Neuronal stem cell (in vitro differentiated cells): ENCODE measurements at regions not wholly inside any gene's neighbourhood (a gene's known extent, or its start where the extent isn't known, plus 50 kb on each side); places are given as distances from the start of the nearest gene placed in this dataset.

ENCODE experiments used
- DNase-seq: peaks from one replicate; pipeline ENCODE4 v3.0.0-alpha.2; 2013; ENCODE audit warnings: low spot score
- H2AFZ ChIP-seq: one replicate; pipeline ENCODE4 v1.6.1; 2013; ENCODE audit warnings: mild to moderate bottlenecking, low read length, inconsistent platforms
- H2AK5ac ChIP-seq: 2 replicates; pipeline ENCODE4 v1.6.1; 2013; ENCODE audit warnings: low read depth, mild to moderate bottlenecking, inconsistent platforms, low read length, moderate library complexity, mixed read lengths
- H2BK120ac ChIP-seq: 2 replicates; pipeline ENCODE4 v1.6.1; 2013; ENCODE audit warnings: low read depth, mild to moderate bottlenecking, inconsistent platforms, low read length, moderate library complexity, mixed read lengths
- H2BK12ac ChIP-seq: one replicate; pipeline ENCODE4 v1.6.1; 2013; ENCODE audit warnings: low read length, inconsistent platforms
- H2BK15ac ChIP-seq: 2 replicates; pipeline ENCODE4 v1.6.1; 2013; ENCODE audit warnings: mild to moderate bottlenecking, low read length, inconsistent platforms, mixed read lengths
- H2BK5ac ChIP-seq: one replicate; pipeline ENCODE4 v1.6.1; 2013; ENCODE audit warnings: inconsistent platforms, mild to moderate bottlenecking, low read length, moderate library complexity
- H3K14ac ChIP-seq: one replicate; pipeline ENCODE4 v1.6.1; 2013; ENCODE audit warnings: low read length, inconsistent platforms
- H3K18ac ChIP-seq: 2 replicates; pipeline ENCODE4 v1.6.1; 2013; ENCODE audit warnings: low read length, inconsistent platforms
- H3K23ac ChIP-seq: 2 replicates; pipeline ENCODE4 v1.6.1; 2013; ENCODE audit warnings: low read depth, mild to moderate bottlenecking, mixed read lengths, low read length, inconsistent platforms; ENCODE audit not compliant: poor library complexity
- H3K27ac ChIP-seq: replicated peaks from 3 replicates; pipeline ENCODE4 v1.5.1; 2013; ENCODE audit warnings: low read length, inconsistent platforms
- H3K27me3 ChIP-seq, 3 experiments: 2 replicates each; pipeline ENCODE4 v1.6.1; 2013; ENCODE audit warnings: low read length in 3 of 3, mild to moderate bottlenecking in 2 of 3, inconsistent platforms in 1 of 3, low read depth in 1 of 3, mixed read lengths in 1 of 3, moderate library complexity in 1 of 3; ENCODE audit not compliant: control insufficient read depth in 3 of 3, insufficient read depth in 3 of 3
- H3K36me3 ChIP-seq, 2 donors: replicated peaks in 1 of 2; 2 replicates each; pipeline ENCODE4 v1.6.1; 2013; ENCODE audit warnings: low read length in 2 of 2; ENCODE audit not compliant: control insufficient read depth in 2 of 2, insufficient read depth in 2 of 2
- H3K4ac ChIP-seq: 2 replicates; pipeline ENCODE4 v1.6.1; 2013; ENCODE audit warnings: inconsistent platforms, mild to moderate bottlenecking, low read length, moderate library complexity
- H3K4me1 ChIP-seq, 2 donors: 1 replicate in 1 of 2; 2 replicates in 1 of 2; pipeline ENCODE4 v1.6.1; 2013; ENCODE audit warnings: low read length in 2 of 2, low read depth in 1 of 2; ENCODE audit not compliant: control insufficient read depth in 2 of 2, insufficient read depth in 1 of 2
- H3K4me2 ChIP-seq: one replicate; pipeline ENCODE4 v1.6.1; 2013; ENCODE audit warnings: mild to moderate bottlenecking, low read length, inconsistent platforms; ENCODE audit not compliant: insufficient read depth, poor library complexity, severe bottlenecking
- H3K4me3 ChIP-seq, 2 donors: 2 replicates each; pipeline ENCODE4 v1.5.1; 2013; ENCODE audit warnings: low read length in 2 of 2, mild to moderate bottlenecking in 2 of 2, inconsistent platforms in 1 of 2, moderate library complexity in 1 of 2
- H3K79me1 ChIP-seq: one replicate; pipeline ENCODE4 v1.6.1; 2013; ENCODE audit warnings: low read depth, mild to moderate bottlenecking, inconsistent platforms, low read length, moderate library complexity
- H3K9ac ChIP-seq: one replicate; pipeline ENCODE4 v1.6.1; 2013; ENCODE audit warnings: mild to moderate bottlenecking, low read depth, low read length, inconsistent platforms; ENCODE audit not compliant: poor library complexity
- H3K9me3 ChIP-seq, 2 donors: replicated peaks in 1 of 2; 2 replicates each; pipeline versions ENCODE3 to v1.6.1; 2013; ENCODE audit warnings: low read length in 2 of 2, mild to moderate bottlenecking in 2 of 2, inconsistent platforms in 1 of 2, low read depth in 1 of 2, mixed read lengths in 1 of 2, moderate library complexity in 1 of 2; ENCODE audit not compliant: control insufficient read depth in 2 of 2, insufficient read depth in 1 of 2
- H4K8ac ChIP-seq: one replicate; pipeline ENCODE4 v1.6.1; 2013; ENCODE audit warnings: low read depth, mild to moderate bottlenecking, inconsistent platforms, low read length, moderate library complexity
- H4K91ac ChIP-seq: one replicate; pipeline ENCODE4 v1.6.1; 2013; ENCODE audit warnings: low read length, low read depth, mild to moderate bottlenecking, inconsistent platforms; ENCODE audit not compliant: poor library complexity
- WGBS, 2 donors: extraction: QIAGEN DNeasy Blood & Tissue Kit; methylation state at CpG; one replicate each; pipeline ENCODE4 v1.1.7; 2013; ENCODE audit warnings: missing lambda C conversion rate in 2 of 2, mixed read lengths in 1 of 2; ENCODE audit not compliant: insufficient read length in 2 of 2, insufficient replicate concordance in 1 of 2; ENCODE audit errors: extremely low coverage in 2 of 2; 5-methylcytosine and 5-hydroxymethylcytosine counted together

DNA sequence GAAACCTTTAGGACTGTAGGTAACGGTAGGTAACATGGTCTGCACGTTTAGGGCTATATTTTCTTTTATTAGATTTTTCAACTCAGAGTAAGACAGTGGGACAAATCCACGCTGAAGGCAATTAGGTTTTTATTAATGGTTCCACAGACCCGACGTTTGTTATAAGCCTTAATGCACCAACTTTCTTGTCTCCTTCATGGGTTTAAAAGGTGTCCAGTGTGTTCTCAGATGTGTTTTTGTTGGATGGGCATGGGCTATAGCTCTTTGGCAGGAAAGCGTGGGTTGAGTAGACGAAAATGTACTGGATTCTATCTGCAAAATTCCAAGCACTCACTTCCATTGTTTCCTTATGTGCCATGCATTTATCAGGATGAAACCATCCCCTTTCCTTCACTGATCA lies 88.0 kb upstream of the SIM2 start:
- Histone ChIP-seq H2AK5ac (no peak overlapping the region), H2BK5ac (no peak overlapping the region), H3K23ac (no peak overlapping the region), H3K4me2 (no peak overlapping the region), H2BK120ac (no peak overlapping the region), H4K91ac (no peak overlapping the region), H3K4me1 (peaks cover 0 to 5% of the 10 kb centered on the region in 2 donors), H2BK15ac (no peak overlapping the region), H3K4ac (no peak overlapping the region), H3K27ac (no peak overlapping the region), H2AFZ (no peak overlapping the region), H3K14ac (no peak overlapping the region), H3K9ac (no peak overlapping the region), H3K79me1 (no peaks in the 10 kb centered on the region), H4K8ac (no peak overlapping the region), H2BK12ac (no peak overlapping the region), H3K9me3 (peaks cover 0 to 3% of the 10 kb centered on the region in 2 donors), H3K36me3 (no peaks in the 10 kb centered on the region), H3K18ac (no peak overlapping the region), H3K27me3 (peaks cover 0 to 8% (median 0%) of the 10 kb centered on the region in 3 experiments), H3K4me3 (no peak overlapping the region)
- DNase-seq, result no peak
- WGBS, 2 donors, result no CpG with 5 or more reads among the region's 7 CpGs

DNA sequence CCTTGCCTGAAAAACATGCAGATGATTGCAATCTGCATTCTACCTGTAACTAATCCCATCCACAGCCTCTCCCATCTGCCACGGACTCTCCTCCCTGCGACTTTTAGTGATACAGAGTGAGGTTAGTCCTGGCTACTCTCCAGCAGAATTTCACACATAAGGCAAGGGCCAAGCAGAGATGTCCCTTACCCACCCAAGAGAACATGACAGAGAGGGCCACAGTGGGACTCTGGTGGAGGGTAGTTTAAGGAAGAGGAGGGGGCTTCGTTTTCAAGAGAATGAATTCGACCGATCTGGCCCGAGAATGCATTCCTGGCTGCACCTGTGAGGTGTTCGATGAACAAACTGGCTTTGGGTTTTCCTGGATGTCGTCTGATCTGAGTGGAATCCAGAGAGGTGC lies 87.5 kb upstream of the SIM2 start:
- Histone ChIP-seq H2AK5ac (no peak overlapping the region), H3K27me3 (peaks cover 0 to 8% (median 0%) of the 10 kb centered on the region in 3 experiments), H3K4me3 (no peak overlapping the region), H2AFZ (no peak overlapping the region), H3K4me1 (peaks cover 0 to 2% of the 10 kb centered on the region in 2 donors), H3K4me2 (no peak overlapping the region), H3K4ac (no peak overlapping the region), H3K23ac (no peak overlapping the region), H2BK5ac (no peak overlapping the region), H2BK120ac (no peak overlapping the region), H4K91ac (no peak overlapping the region), H3K79me1 (no peaks in the 10 kb centered on the region), H3K9me3 (peaks cover 0 to 3% of the 10 kb centered on the region in 2 donors), H2BK12ac (no peak overlapping the region), H3K27ac (no peak overlapping the region), H3K9ac (no peak overlapping the region), H2BK15ac (no peak overlapping the region), H3K36me3 (no peaks in the 10 kb centered on the region), H4K8ac (no peak overlapping the region), H3K14ac (no peak overlapping the region), H3K18ac (no peak overlapping the region)
- no CpG with 5 or more reads among the region's 8 CpGs for WGBS, 2 donors
- no peak for DNase-seq

DNA sequence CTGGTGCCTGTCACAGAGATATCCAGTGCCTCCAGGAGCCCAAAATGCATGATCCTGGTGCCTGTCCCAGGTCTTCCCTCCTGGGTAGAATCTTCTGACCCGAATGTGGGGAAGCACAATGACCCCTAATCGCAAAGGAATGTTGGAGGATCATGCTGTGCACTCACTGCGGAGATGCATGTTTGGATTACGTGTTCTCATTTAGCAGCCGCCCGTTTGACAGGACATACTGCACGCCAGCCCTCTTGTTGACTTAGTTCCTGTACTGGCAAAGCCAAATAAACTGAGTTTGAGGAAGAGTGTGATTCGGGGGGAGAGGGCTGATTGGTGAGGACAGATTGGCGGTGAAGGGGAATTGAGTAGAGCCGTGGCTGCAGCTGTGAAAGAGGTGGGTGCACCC lies 85.9 kb upstream of the SIM2 start:
- Histone ChIP-seq H3K4me3 (no peak overlapping the region), H3K27me3 (peaks cover 0 to 8% (median 0%) of the 10 kb centered on the region in 3 experiments), H3K4me2 (no peak overlapping the region), H2BK12ac (no peak overlapping the region), H3K4me1 (no peaks in the 10 kb centered on the region), H3K36me3 (no peaks in the 10 kb centered on the region), H3K9ac (no peak overlapping the region), H2BK120ac (no peak overlapping the region), H4K91ac (no peak overlapping the region), H3K18ac (no peak overlapping the region), H3K9me3 (peaks cover 0 to 3% of the 10 kb centered on the region in 2 donors), H2BK15ac (no peak overlapping the region), H2AK5ac (no peak overlapping the region), H4K8ac (no peak overlapping the region), H2AFZ (no peak overlapping the region), H3K23ac (no peak overlapping the region), H3K79me1 (no peaks in the 10 kb centered on the region), H3K4ac (no peak overlapping the region), H3K14ac (no peak overlapping the region), H2BK5ac (no peak overlapping the region), H3K27ac (no peak overlapping the region)
- WGBS, 2 donors, result no CpG with 5 or more reads among the region's 10 CpGs
- DNase-seq, result no peak

DNA sequence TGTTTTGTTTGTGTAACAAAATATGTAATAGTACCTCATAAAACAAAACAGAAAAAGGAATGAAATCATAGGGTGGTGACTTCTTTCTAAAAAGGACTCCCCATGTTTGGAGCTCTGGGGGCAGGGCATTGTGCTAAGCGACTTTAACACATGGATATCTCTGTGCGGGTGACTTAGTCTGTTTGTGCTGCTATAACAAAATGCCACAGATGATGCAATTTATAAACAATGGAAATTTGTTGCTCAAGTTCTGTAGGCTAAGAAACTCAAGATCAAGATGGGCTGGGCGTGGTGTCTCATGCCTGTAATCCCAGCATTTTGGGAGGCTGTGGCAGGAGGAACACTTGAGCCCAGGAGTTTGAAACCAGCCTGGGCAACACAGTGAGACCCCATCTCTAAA lies 85.4 kb upstream of the SIM2 start:
- no peak for DNase-seq
- Histone ChIP-seq H3K4me1 (no peaks in the 10 kb centered on the region), H4K8ac (no peak overlapping the region), H2BK12ac (no peak overlapping the region), H3K9ac (no peak overlapping the region), H3K18ac (no peak overlapping the region), H3K27me3 (peaks cover 0 to 8% (median 0%) of the 10 kb centered on the region in 3 experiments), H2BK120ac (no peak overlapping the region), H2BK5ac (no peak overlapping the region), H3K4ac (no peak overlapping the region), H3K4me3 (no peak overlapping the region), H3K14ac (no peak overlapping the region), H2AK5ac (no peak overlapping the region), H2BK15ac (no peak overlapping the region), H3K4me2 (no peak overlapping the region), H3K79me1 (no peaks in the 10 kb centered on the region), H3K27ac (no peak overlapping the region), H2AFZ (no peak overlapping the region), H4K91ac (no peak overlapping the region), H3K23ac (no peak overlapping the region), H3K9me3 (peaks cover 0 to 3% of the 10 kb centered on the region in 2 donors), H3K36me3 (no peaks in the 10 kb centered on the region)
- no CpG with 5 or more reads among the region's 3 CpGs for WGBS, 2 donors
